PC-3 (cell line): ENCODE measurements at regions not wholly inside any gene's neighbourhood (a gene's known extent, or its start where the extent isn't known, plus 50 kb on each side); places are given as distances from the start of the nearest gene placed in this dataset.

ENCODE experiments used
- EZH2phosphoT487 ChIP-seq: fragments of 300-600 bp; sonication (generic); IDR thresholded peaks from 2 replicates; pipeline ENCODE4 v1.6.1; 2018; ENCODE audit warnings: mild to moderate bottlenecking, antibody characterized with exemption, low read length, borderline replicate concordance
- TF ChIP-seq, protein P1 (sequence below): fragments of 300-600 bp; sonication (generic); conservative IDR thresholded peaks from 2 replicates; pipeline ENCODE4 v1.5.1; 2017; ENCODE audit warnings: antibody characterized with exemption, low read depth, mild to moderate bottlenecking, low read length

DNA sequence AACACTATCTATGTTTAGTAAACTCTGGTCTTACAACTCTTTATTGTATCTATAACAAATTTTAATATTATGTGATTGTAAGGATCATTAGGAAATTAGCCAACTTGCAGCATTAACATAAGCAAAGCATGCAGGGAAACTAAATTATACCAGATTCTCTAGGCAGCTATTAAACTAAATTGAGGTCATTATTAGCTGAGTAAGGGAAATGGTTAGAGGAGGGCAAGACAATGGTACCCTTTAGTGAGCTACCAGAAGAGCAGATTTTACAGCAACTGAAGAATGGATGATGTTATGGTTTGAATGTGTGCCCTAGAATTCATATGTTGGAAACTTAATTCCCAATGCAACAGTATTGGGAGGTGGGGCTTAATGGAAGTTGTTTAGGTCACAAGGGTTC, 79.1 kb downstream of the SMPDL3A start:
- TF ChIP-seq, protein P1, sequence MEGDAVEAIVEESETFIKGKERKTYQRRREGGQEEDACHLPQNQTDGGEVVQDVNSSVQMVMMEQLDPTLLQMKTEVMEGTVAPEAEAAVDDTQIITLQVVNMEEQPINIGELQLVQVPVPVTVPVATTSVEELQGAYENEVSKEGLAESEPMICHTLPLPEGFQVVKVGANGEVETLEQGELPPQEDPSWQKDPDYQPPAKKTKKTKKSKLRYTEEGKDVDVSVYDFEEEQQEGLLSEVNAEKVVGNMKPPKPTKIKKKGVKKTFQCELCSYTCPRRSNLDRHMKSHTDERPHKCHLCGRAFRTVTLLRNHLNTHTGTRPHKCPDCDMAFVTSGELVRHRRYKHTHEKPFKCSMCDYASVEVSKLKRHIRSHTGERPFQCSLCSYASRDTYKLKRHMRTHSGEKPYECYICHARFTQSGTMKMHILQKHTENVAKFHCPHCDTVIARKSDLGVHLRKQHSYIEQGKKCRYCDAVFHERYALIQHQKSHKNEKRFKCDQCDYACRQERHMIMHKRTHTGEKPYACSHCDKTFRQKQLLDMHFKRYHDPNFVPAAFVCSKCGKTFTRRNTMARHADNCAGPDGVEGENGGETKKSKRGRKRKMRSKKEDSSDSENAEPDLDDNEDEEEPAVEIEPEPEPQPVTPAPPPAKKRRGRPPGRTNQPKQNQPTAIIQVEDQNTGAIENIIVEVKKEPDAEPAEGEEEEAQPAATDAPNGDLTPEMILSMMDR, result no peak
- no peak for TF ChIP-seq EZH2phosphoT487
